Panc1 (cell line): ENCODE measurements at regions not wholly inside any gene's neighbourhood (a gene's known extent, or its start where the extent isn't known, plus 50 kb on each side); places are given as distances from the start of the nearest gene placed in this dataset.

Experiments used
- POLR2AphosphoS5 ChIP-seq: IDR thresholded peaks from 2 replicates; pipeline ENCODE4 v1.6.1; 2012; ENCODE audit warnings: mild to moderate bottlenecking, low read depth, low read length, moderate library complexity
- TF ChIP-seq, protein P1 (sequence below): fragments of 450-650 bp; IDR thresholded peaks from 2 replicates; pipeline ENCODE4 v1.5.1; 2017; ENCODE audit warnings: mild to moderate bottlenecking

- TF ChIP-seq, protein P1, sequence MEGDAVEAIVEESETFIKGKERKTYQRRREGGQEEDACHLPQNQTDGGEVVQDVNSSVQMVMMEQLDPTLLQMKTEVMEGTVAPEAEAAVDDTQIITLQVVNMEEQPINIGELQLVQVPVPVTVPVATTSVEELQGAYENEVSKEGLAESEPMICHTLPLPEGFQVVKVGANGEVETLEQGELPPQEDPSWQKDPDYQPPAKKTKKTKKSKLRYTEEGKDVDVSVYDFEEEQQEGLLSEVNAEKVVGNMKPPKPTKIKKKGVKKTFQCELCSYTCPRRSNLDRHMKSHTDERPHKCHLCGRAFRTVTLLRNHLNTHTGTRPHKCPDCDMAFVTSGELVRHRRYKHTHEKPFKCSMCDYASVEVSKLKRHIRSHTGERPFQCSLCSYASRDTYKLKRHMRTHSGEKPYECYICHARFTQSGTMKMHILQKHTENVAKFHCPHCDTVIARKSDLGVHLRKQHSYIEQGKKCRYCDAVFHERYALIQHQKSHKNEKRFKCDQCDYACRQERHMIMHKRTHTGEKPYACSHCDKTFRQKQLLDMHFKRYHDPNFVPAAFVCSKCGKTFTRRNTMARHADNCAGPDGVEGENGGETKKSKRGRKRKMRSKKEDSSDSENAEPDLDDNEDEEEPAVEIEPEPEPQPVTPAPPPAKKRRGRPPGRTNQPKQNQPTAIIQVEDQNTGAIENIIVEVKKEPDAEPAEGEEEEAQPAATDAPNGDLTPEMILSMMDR, result no peak
- TF ChIP-seq POLR2AphosphoS5, result no peak
Measured at GRCh38 chr15:79721256-79721655, 175.6 kb downstream of the MTHFS start.
